C4-2B (cell line): ENCODE measurements at regions not wholly inside any gene's neighbourhood (a gene's known extent, or its start where the extent isn't known, plus 50 kb on each side); places are given as distances from the start of the nearest gene placed in this dataset.

Experiments used
- H3K27ac ChIP-seq: fragments of 450-650 bp; 2 replicates; pipeline ENCODE4 v1.5.1; 2017
- CTCF ChIP-seq: fragments of 450-650 bp; conservative IDR thresholded peaks from 2 replicates; pipeline ENCODE4 v1.5.1; 2017; ENCODE audit warnings: mild to moderate bottlenecking
- ZFX ChIP-seq: fragments of 450-650 bp; IDR thresholded peaks from 2 replicates; pipeline ENCODE4 v1.6.1; 2017

DNA sequence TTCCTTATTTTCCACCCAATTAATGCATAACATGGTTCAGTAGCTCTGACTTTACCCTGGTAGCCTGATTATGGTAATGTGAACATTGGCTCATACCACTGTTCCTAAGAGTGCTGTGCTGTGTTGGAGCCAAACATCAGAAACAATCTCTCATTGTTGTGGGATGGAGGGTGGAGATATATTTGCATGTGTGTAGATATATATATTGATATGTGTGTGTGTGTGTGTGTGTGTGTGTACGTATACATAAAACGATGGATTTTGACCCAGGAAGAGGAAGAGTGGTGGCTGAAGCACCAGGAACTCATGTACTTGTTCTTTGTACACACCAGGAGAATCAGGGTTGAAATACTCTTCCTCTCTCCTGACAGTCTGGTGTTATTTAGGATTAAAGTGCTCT, 247.7 kb downstream of the IL15 start:
- TF ChIP-seq ZFX (no peak), CTCF (no peak)
- H3K27ac ChIP-seq = no peak overlapping the region

- no peak overlapping the region for H3K27ac ChIP-seq
- no peak for TF ChIP-seq ZFX
- no peak for TF ChIP-seq CTCF
Observed at GRCh38 chr4:141885112-141885511, 248.7 kb downstream of the IL15 start.

GRCh38 chr4:141890279-141890678, 253.9 kb downstream of the IL15 start:
- TF ChIP-seq ZFX (no peak), CTCF (no peak)
- H3K27ac ChIP-seq = no peak overlapping the region

DNA sequence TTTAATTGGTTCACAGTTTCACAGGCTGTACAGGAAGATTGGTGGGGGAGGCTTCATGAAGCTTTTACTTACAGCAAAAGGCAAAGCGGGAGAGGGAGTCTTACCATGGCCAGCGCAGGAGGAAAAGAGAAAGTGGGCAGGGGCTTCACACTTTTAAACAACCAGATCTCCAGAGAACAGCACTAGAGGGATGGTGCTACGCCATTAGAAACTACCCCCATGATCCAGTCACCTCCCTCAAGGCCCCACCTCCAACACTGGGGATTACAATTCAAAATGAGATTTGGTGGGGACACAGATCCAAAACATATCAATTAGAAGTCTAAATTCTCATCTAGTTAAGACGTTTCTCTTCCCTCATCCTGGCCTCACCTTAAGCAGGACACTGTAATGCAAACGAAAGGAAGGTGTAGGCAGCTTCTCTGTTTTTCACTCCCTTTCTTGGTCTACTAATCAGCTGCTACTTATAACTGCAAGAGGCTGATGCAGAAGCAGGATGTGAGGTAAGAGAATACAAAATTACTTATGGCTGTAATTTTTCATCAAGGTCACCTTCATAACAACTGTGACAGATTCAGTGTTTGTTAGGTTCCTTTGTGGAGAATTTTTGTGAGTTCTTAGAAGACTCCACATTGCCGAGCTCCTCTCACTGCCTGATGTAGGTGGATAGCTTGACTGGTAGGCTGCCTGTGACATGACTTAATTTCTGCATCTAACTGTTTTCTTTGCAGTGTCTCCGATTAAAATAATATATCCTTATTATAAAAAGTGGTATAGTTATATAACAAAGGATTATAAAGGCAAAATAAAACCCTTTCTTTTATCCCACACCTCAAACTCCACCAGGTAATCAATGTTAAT, 255.1 kb downstream of the IL15 start:
- no peak overlapping the region for H3K27ac ChIP-seq
- TF ChIP-seq ZFX (no peak), CTCF (no peak)

- H3K27ac ChIP-seq = no peak overlapping the region
Observed at GRCh38 chr4:141896687-141897086, 260.3 kb downstream of the IL15 start.

GRCh38 chr4:141898346-141898745, 262.0 kb downstream of the IL15 start:
- TF ChIP-seq ZFX = no peak
- no peak for TF ChIP-seq CTCF
- no peak overlapping the region for H3K27ac ChIP-seq

More at GRCh38 chr4:141896687-141897086, 260.3 kb downstream of the IL15 start:
- TF ChIP-seq ZFX (no peak), CTCF (no peak)

DNA sequence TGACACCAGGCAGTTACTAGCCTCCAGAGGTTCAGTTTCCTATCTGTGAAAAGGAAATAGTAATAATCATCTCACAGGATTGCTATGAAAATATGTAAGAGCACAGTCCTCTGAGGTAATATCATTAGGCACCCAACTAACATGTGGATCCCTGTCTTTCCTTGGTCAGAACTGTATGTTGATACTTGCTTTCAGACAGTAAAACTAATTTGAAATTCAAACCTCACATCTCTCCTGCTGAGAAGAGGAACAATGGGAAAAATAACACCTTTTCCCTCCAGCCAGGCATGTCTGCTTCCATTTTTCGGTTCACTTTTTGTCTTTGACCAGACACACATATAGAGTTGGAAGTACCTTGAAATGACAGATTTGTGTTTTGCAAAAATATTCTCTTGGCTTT, 262.7 kb downstream of the IL15 start:
- no peak overlapping the region for H3K27ac ChIP-seq
- TF ChIP-seq ZFX (no peak), CTCF (no peak)
